ENCODE measurements at regions not wholly inside any gene's neighbourhood (a gene's known extent, or its start where the extent isn't known, plus 50 kb on each side); places are given as distances from the start of the nearest gene placed in this dataset.

DNA sequence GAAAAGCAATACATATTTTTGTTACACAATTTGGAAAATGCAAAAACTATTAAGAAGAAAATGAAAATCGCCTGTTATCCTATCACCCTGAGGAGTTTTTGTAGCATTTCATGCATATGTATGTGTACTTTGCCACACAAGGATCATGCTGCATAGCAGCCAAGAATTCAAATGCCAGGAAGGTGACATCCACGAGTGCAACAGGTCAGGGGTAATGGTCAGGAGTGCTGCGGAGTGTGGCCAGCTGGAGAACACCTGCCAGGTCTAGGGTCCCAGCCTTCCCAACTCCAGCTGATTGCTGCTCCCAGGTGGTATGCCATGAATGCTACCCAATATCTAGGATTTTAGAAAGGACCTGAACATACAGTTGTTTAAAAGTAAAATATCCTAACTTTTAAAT, 617.1 kb downstream of the PRELID2 start:
- TF ChIP-seq GTF2E2 (tag; IDR thresholded peaks at IDR 0.05) (no peak), FOXA1 (IDR thresholded peaks at IDR 0.05; ENCODE audit: borderline replicate concordance) (no peak), POLR2AphosphoS5 (IDR thresholded peaks at IDR 0.05; ENCODE audit: control insufficient read depth, insufficient read depth, low read depth, low read length) (no peak)

Measured in K562 (cell line).